22Rv1 (cell line): ENCODE measurements at regions not wholly inside any gene's neighbourhood (a gene's known extent, or its start where the extent isn't known, plus 50 kb on each side); places are given as distances from the start of the nearest gene placed in this dataset.

Experiments used
- CTCF ChIP-seq: fragments of 450-650 bp; IDR thresholded peaks from 2 replicates; pipeline ENCODE4 v1.5.1; 2017; ENCODE audit warnings: mild to moderate bottlenecking
- ZFX ChIP-seq: fragments of 450-650 bp; IDR thresholded peaks from 2 replicates; pipeline ENCODE4 v1.6.1; 2017; ENCODE audit warnings: antibody characterized with exemption, borderline replicate concordance

DNA sequence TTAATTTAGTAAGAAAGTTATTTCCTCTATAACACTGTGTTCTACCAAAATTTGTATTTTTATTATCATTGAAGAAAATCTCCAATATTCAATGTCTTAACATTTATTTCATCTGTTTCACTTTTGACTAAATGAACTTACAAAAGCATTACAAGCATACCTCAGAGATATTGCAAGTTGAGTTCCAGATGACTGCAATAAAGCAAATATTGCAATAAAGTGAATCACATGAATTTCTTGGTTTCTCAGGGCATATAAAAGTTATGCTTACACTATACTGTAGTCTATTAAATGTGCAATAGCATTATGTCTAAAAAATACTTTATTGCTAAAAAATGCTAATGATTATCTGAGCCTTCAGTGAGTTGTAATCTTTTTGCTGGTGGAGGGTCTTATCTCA, 78.3 kb downstream of the TTC32 start:
- TF ChIP-seq CTCF (no peak), ZFX (no peak)
